NCI-H2029 treated with DMSO at 0.1 percent for 48 hours (cell line): ENCODE measurements at regions not wholly inside any gene's neighbourhood (a gene's known extent, or its start where the extent isn't known, plus 50 kb on each side); places are given as distances from the start of the nearest gene placed in this dataset.

Experiments
- DNase-seq: peaks from one replicate; lab custom pipeline; 2025; lab: John Stamatoyannopoulos, UW

- no peak for DNase-seq
Measured at GRCh38 chr6:168211681-168212080, 107.9 kb downstream of the DACT2 start.

GRCh38 chr6:168210239-168211105, 109.1 kb downstream of the DACT2 start:
- no peak for DNase-seq

GRCh38 chr6:168209420-168209819, 110.2 kb downstream of the DACT2 start:
- DNase-seq = no peak

GRCh38 chr6:168208854-168209253, 110.7 kb downstream of the DACT2 start:
- no peak for DNase-seq

- DNase-seq = no peak
Measured at GRCh38 chr6:168208402-168208801, 111.2 kb downstream of the DACT2 start.

GRCh38 chr6:168207421-168208175, 112.0 kb downstream of the DACT2 start:
- DNase-seq = no peak

- DNase-seq = no peak
Measured at GRCh38 chr6:168206661-168207274, 112.8 kb downstream of the DACT2 start.

DNA sequence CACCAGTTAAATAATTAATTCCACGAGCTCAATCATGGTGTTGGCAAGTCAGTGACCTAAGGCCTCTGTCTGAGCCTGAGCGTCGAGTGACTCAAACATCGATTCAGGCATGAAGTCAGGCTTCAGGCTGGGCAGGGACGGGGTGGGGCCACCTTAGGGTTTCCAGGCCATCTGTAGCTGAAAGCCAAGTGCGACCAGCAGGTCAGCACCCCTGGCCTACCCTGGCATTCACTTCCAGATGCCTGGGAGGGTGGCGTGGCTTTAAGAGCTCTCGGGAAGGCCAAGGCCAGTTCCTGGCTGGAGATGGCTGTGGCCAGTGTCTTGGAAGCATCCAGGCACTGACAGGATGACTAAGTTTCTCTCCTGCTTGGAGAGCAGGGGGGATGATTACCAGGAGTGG, 113.4 kb downstream of the DACT2 start:
- DNase-seq = no peak

- no peak for DNase-seq
Measured at GRCh38 chr6:168201799-168202198, 117.8 kb downstream of the DACT2 start.

GRCh38 chr6:168201383-168201782, 118.2 kb downstream of the DACT2 start:
- DNase-seq = no peak

- no peak for DNase-seq
Measured at GRCh38 chr6:168200571-168201134, 118.9 kb downstream of the DACT2 start.

GRCh38 chr6:168198302-168199180, 119.5 kb upstream of the FRMD1 start:
- DNase-seq = no peak

DNA sequence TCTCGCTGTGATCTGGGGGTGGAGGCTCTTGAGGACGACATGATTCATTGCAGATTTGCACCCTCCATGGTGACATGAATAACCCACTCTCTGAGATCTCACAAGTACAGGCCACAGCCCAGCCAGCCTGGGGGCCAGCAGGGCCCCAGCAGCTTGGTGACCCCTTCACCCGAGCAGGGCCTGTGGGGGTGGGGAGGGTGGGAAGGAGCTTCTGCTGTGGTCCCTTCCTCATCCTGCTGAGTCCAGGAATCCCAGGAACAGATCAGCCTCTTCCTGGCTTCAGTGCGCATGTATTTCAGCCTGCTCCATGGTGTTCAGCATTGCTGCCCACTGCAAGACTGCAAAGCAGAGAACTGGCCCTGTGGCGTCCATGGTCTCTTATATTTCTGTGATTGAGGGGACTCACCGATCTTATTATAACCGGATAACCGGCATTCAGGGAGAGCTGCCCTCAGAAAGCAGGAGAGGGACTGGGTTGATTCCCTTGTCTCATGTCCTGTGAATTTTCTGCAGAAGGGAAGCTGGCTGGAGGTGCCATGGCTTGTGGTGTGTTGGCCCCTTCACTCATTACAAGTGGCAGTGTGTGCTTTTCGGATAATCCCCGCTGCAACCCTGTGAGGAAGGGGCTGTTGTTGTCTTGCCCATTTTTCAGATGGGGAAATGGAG, 118.8 kb upstream of the FRMD1 start:
- no peak for DNase-seq

DNA sequence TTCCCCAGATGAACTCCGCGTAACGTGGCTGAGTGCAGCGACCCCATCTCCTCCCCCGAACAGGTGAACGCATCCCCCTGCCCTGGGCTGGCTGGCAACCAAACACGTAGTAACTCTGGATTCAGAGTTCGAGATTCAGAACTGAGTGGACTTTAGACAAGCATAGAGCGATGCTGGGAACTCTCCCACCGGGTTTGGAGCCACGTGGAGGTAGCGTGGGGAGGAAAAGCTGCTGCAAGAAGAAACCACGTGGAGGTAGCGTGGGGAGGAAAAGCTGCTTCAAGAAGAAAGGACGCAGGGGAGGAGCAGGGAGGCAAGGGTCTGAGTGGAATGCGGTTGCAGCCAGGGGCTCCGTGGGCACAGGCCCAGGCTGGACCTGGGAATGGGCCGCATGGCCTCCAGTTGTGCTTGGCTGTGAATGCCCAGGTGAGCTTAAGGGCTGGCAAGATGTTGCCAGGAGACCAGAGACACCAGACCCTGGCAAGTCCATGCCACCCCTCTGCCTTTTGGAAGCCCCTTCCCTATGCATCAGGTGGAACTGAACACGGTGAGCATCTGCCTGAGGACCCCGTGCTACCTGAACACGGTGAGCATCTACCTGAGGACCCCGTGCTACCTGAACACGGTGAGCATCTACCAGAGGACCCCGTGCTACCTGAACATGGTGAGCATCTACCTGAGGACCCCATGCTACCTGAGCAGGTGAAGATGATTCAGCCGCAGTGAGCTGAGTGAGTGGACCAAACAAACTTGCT, 118.0 kb upstream of the FRMD1 start:
- DNase-seq = no peak

DNA sequence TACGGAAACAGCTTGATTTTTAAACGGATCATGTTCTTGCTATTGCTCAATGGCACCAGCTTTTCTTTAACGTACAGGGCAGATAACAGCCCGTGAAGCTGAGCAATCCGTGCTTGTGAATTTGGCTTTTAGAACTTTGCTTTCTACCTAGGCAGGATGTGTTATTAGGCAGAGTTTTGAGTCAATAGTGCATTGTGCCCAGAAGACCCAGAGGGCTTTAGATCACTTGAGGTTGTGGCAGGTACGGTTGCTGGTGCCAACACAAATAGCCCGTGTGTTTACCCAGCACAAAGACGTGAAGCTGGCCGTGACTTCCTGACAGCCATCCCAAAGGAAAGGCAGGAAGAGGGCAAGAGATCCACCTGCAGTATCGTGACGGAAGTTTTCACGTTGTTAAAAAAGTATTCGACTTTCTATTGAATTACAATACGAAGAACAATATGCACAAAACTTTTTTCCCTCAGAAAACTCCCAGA, 117.4 kb upstream of the FRMD1 start:
- peak; percentile 96 for DNase-seq

GRCh38 chr6:168195712-168196111, 116.7 kb upstream of the FRMD1 start:
- no peak for DNase-seq

- peak; percentile 10 for DNase-seq
Measured at GRCh38 chr6:168194732-168195567, 115.9 kb upstream of the FRMD1 start.

DNA sequence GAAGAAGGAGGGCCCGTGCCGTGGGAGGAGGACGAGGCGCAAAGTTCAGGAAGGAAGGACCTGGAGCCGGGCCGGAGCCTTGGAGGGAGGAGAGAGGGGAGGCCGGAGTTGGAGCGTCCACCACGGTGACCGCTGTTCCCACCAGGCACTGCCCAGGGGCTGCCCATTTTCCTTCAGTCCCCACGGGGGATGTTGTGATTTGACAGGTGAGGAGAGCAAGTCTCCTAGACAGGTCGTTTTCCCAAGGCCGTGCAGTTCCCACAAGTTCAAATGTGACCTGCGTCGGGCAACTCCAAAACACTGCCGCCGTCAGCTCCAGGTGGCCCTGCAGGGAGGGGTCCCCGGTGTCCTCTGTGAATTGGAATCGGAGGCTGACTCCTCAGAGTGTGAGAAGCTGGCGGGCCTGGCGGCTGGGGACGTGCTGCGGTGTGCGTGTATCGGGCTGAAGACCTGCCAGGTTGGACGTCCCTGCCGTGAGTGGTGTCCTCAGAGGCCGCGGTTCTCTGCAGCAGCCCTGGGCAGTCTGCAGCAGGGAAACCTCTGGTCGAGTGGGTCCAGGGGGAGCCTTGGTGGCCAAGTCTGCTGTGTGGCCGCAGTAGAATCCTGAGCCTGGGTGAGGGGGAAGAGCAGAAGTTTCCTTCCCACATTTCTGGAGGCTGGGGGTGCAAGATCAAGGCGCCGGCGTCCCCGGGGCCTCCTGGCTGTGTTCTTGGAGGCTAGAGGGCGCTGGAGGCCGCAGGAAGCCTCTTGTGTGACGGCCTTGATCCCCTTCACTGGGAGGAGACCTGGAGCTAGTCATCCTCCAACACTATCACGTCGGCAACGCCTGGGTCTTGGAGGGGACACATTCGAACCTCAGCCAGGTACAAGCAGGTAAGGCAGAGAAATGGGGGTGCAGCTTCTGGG, 115.1 kb upstream of the FRMD1 start:
- DNase-seq = no peak
